ENCODE measurements at regions not wholly inside any gene's neighbourhood (a gene's known extent, or its start where the extent isn't known, plus 50 kb on each side); places are given as distances from the start of the nearest gene placed in this dataset.

DNA sequence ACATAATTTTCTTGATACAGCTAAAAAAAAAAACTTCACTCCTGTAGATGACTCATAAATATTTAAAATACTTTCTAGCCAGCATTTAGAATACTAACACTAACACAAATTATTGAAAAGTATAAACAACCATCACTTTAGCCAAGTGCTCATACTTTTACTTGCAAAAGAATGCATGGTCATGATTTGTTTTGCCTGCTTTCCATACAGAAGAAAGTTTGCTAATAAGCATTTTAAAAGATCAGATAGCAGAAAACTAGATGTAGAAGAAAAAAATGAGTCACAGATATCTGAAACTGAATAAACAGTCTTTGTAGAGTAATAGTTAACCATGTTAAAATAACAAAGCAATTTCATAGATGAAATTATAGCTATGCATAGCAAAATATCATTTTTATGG, 2280.4 kb upstream of the PCDH20 start:
- no peaks in the 10 kb centered on the region for H3K27me3 ChIP-seq (ENCODE audit: control insufficient read depth, insufficient read depth, low read length)
- FAIRE-seq (no peak), DNase-seq (ENCODE audit: low read depth) (no peak)
- TF ChIP-seq, protein P1, sequence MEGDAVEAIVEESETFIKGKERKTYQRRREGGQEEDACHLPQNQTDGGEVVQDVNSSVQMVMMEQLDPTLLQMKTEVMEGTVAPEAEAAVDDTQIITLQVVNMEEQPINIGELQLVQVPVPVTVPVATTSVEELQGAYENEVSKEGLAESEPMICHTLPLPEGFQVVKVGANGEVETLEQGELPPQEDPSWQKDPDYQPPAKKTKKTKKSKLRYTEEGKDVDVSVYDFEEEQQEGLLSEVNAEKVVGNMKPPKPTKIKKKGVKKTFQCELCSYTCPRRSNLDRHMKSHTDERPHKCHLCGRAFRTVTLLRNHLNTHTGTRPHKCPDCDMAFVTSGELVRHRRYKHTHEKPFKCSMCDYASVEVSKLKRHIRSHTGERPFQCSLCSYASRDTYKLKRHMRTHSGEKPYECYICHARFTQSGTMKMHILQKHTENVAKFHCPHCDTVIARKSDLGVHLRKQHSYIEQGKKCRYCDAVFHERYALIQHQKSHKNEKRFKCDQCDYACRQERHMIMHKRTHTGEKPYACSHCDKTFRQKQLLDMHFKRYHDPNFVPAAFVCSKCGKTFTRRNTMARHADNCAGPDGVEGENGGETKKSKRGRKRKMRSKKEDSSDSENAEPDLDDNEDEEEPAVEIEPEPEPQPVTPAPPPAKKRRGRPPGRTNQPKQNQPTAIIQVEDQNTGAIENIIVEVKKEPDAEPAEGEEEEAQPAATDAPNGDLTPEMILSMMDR (IDR thresholded peaks at IDR 0.05; ENCODE audit: insufficient read depth, low read length, severe bottlenecking), result no peak
- no peak overlapping the region for H3K4me3 ChIP-seq (ENCODE audit: low read depth, low read length)
- no peaks in the 10 kb centered on the region for H3K36me3 ChIP-seq (ENCODE audit: control insufficient read depth, insufficient read depth, low read length)

DNA sequence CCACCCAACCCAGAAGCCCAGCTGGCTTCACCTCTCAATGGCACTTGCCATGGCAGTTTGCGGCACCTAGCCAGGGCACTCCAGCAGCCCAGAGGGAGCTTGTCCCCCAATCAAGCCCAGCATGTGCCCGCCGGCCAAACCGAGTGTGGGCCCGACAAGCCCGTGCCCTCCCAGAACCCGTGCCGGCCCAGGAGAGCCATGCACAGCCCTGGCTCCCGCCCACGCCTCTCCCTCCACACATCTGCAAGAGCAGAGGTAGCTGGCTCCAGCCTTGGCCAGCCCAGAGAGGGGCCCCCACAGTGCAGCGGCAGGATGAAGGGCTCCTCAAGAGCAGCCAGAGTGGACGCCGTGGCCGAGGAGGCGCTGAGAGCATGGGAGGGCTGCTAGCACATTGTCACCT, 2278.0 kb upstream of the PCDH20 start:
- no peak for FAIRE-seq
- H3K27me3 ChIP-seq (ENCODE audit: control insufficient read depth, insufficient read depth, low read length), result no peaks in the 10 kb centered on the region
- H3K36me3 ChIP-seq (ENCODE audit: control insufficient read depth, insufficient read depth, low read length), result no peaks in the 10 kb centered on the region
- TF ChIP-seq, protein P1 (IDR thresholded peaks at IDR 0.05; ENCODE audit: insufficient read depth, low read length, severe bottlenecking), result no peak
- DNase-seq (ENCODE audit: low read depth), result no peak
- no peak overlapping the region for H3K4me3 ChIP-seq (ENCODE audit: low read depth, low read length)

DNA sequence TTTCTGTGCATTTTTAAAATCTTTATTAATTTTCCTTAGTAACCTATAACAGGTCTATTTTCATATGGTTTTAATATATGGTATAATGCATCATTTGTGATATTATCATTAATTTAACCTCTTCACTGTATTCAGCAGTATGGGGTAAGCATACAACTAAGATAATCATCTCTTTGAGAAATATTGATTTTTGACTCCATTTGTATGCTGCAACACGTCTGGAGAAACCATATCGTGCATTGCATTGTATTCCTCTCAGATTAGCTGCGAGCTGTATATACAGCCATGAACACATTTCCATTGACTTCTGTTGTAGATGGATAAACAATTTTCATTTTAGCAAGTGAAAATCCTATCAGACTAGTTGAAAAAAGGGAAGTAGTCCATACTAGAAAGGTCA, 2275.8 kb upstream of the PCDH20 start:
- FAIRE-seq (no peak), DNase-seq (ENCODE audit: low read depth) (no peak)
- no peaks in the 10 kb centered on the region for H3K36me3 ChIP-seq (ENCODE audit: control insufficient read depth, insufficient read depth, low read length)
- TF ChIP-seq, protein P1 (IDR thresholded peaks at IDR 0.05; ENCODE audit: insufficient read depth, low read length, severe bottlenecking), result no peak
- no peaks in the 10 kb centered on the region for H3K27me3 ChIP-seq (ENCODE audit: control insufficient read depth, insufficient read depth, low read length)
- H3K4me3 ChIP-seq (ENCODE audit: low read depth, low read length), result no peak overlapping the region

DNA sequence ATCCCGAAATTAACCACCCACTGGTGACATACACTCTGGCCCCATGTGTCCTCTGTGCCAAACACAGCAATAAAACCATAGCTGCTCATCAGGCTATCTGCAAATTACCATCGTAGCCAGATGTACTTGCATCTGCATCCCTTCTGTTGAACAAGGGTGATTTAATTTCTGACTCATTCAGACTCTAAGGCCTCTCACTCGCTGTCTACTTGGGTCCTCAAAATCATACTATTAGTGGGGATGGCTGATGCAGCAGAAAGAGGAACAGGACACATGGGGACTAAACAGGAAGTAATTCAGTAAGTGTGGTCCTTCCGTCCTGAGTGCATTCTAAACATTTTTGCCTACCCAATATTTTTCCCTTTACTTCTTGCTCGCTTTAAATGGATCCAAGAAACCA, 2275.0 kb upstream of the PCDH20 start:
- Histone ChIP-seq H3K27me3 (ENCODE audit: control insufficient read depth, insufficient read depth, low read length) (no peaks in the 10 kb centered on the region), H3K4me3 (ENCODE audit: low read depth, low read length) (no peak overlapping the region), H3K36me3 (ENCODE audit: control insufficient read depth, insufficient read depth, low read length) (no peaks in the 10 kb centered on the region)
- DNase-seq (ENCODE audit: low read depth) (no peak), FAIRE-seq (no peak)
- TF ChIP-seq, protein P1 (IDR thresholded peaks at IDR 0.05; ENCODE audit: insufficient read depth, low read length, severe bottlenecking), result no peak

DNA sequence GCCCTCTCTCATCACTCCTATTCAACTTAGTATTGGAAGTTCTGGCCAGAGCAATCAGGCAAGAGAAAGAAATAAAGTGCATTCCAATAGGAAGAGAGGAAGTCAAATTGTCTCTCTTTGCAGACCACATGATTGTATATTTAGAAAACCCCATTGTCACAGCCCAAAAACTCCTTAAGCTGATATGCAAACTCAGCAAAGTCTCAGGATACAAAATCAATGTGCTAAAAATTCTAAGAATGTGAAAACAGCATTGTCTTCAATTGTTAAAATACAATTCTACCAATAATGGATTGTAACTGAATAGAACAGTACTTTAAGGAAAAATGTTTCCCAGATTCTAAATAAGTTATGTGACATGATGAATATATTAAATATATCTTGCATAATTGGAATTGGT, 2269.2 kb upstream of the PCDH20 start:
- FAIRE-seq, result no peak
- no peak for DNase-seq (ENCODE audit: low read depth)
- H3K27me3 ChIP-seq (ENCODE audit: control insufficient read depth, insufficient read depth, low read length), result no peaks in the 10 kb centered on the region
- no peak overlapping the region for H3K4me3 ChIP-seq (ENCODE audit: low read depth, low read length)
- H3K36me3 ChIP-seq (ENCODE audit: control insufficient read depth, insufficient read depth, low read length), result no peaks in the 10 kb centered on the region
- TF ChIP-seq, protein P1 (IDR thresholded peaks at IDR 0.05; ENCODE audit: insufficient read depth, low read length, severe bottlenecking), result no peak

DNA sequence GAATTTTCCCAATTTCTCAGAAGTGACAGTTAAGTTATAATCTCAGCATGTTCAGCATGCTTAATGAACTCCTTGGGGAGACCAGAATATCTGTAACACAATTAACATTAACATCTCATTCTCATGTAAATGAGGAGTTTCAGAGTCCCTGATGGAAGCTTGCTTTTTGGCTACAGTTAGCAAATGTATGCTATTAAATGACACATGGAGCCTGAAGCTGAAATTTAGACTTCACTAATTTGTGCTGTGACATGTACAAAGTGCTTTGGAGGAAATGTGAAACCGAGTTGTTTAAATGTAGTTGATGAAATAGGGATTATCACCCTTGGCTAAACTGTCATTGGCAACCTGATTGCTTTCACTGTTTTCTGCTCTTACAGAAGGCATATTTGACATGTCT, 2265.1 kb upstream of the PCDH20 start:
- H3K4me3 ChIP-seq (ENCODE audit: low read depth, low read length), result no peak overlapping the region
- no peak for DNase-seq (ENCODE audit: low read depth)
- H3K36me3 ChIP-seq (ENCODE audit: control insufficient read depth, insufficient read depth, low read length), result no peaks in the 10 kb centered on the region
- TF ChIP-seq, protein P1 (IDR thresholded peaks at IDR 0.05; ENCODE audit: insufficient read depth, low read length, severe bottlenecking), result no peak
- no peaks in the 10 kb centered on the region for H3K27me3 ChIP-seq (ENCODE audit: control insufficient read depth, insufficient read depth, low read length)
- FAIRE-seq, result no peak
